Stimulated activated CD4-positive, alpha-beta T cell treated with anti-CD3 and anti-CD28 coated beads, Interleukin-4, amount 100 ng/mL, for 1 hour (primary cell): ENCODE measurements at regions not wholly inside any gene's neighbourhood (a gene's known extent, or its start where the extent isn't known, plus 50 kb on each side); places are given as distances from the start of the nearest gene placed in this dataset.

Source experiments
- DNase-seq: peaks from one replicate; pipeline ENCODE4 v3.0.0-alpha.2; 2020

DNA sequence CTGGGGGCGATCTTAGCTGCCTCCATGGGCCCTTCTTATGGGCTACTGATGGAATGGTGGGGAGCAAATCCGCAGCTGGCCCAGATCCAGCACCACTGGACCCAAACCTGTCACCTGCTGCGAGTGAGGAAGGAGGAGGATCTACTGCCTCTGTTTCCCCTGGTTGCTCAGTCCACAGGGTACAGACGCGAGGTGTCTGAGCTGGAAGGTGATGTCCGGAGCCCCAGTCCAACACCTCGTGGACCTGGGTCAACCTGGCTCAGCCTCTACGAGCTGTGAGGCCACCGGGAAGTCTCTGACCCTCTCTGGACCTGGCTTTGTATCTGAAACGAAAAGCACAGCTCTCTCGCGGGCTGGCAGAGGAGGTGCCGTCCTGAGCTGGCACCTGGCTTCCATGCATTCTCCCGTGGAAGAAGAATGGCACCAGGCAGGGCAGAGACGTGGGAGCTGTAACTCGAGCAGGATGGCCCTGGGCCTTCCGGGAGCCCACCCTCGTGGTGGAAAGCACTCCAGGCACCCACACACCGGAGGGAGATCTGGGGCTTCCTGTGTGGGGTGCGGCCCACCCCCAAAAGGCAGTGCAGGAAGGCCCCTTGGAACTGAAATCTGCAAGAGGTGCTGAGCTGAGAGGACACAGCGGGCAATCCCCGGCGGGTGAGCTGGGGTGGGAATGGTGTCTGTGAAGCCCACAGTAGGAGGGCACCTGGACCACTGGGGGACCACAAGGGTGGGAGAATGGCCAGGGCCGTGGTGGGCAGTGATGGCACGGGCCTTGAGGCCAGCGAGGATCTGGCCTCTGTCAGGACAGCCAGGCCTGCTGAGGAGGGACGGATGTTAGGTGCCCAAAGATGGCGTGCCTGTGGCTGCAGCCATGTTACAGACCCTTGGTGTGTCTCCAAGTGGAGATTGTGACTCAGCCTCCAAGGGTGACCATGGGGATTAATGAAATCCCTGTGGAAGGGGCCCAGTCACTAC, 133.4 kb downstream of the OLFM1 start:
- no peak for DNase-seq

DNA sequence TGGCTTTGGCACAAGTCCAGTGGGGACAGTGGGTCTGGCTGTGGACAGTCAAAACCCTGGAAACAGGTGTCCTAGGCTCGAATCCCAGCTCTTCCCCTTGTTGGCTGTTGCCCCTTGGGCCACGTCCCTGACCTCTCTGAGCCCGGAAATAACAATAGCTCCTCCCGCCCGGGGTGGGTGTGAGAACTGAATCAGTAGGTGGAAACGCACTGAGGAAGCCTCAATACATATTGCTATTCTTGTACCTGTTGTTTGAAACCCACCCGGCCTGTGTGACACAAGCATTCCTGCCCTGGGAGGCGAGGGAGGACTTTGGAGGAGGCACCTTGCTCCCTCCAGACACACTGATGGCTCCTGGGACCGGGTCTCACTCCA, 134.1 kb downstream of the OLFM1 start:
- DNase-seq = no peak

DNA sequence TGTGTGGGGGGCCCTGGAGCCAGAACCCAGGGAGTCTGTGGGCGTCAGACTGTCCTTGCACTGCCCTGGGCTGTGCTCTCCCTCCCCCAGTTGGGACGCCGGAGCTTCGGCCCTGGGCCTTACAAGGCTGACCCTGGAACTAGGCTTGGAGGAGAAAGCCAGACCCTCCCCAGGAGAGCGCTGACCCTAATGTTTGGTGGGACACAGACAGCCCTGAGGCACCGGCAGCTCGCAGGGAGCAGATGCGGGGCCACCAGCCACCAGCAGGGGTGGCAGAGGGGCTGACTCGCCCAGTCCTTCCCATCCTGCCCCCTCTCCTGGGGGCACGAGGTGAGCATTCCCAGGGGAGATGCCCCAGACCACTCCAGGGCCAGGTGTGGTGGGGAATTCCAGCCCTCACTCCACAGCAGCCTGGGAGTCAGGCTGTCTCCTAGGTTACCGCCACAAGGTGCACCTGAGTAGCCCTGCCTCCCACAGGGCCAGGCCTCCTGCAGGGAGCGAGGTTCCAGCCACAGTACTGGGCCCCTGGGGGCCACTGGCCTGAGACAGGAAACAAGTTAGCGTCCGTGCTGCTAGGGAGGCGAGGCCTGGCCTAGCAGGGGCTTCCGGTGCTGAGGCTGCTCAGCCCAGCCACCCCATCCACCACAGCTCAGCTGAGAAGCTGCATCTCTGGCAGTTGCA, 134.6 kb downstream of the OLFM1 start:
- DNase-seq = no peak

DNA sequence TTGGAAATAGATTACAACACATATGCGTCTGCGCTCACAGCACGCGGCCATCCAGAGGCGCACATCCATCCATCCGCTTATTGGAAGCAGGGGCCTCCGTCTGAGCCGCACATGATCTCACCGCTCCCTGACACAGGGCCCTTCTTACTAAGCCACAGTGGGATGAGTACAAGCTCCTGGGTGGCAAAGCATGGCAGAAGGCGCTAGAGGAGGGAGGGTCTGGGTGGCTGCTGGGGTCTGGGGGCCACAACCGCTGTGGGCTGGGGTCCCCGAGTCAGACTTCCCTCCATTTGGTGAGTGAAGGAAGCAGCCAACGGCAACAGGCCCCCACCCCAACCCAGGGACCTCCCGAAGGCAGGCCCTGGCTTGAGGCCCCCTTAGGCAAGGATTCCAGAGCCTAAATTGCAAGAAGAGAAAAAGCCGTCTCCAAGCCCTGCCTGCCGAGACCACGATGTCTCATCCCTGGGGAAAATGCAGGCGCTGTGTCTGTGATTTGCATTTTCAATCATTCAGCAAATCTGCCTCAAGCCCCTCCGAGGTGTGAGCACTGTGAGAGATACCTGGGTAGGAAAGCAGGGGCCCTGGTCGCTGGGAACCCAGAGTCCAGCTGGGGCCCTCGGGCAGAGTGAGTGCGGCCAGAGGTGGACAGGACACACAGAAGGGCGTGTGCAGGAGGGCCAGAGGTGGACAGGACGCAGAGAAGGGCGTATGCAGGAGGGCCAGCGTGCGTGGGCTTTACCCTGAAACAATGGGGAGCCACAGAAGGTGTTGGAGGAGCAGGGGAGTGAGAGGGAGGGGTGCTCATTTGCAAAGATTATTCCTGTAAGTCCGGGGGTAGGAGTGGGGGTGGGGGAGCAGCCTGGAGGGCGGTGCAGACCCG, 135.7 kb downstream of the OLFM1 start:
- DNase-seq = no peak

DNA sequence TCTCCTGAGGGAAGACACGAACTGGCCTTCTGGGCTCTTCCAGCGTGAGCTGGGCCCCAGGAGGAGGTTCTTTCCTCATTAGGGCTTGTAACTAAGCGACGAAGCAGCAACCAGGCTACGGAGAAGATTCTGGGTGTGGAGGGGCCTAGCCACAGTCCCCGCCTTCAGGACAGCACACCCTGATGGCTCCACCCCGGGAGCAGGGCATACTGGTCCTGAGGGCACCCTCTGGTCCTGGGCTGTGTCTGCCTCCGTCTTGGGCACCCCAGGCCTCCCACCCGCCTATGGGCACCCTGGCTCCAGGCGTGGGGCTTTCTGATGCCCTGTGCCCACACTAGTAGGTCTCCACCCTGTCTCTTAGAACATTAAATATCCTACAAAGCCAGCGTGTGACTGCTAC, 136.4 kb downstream of the OLFM1 start:
- no peak for DNase-seq

DNA sequence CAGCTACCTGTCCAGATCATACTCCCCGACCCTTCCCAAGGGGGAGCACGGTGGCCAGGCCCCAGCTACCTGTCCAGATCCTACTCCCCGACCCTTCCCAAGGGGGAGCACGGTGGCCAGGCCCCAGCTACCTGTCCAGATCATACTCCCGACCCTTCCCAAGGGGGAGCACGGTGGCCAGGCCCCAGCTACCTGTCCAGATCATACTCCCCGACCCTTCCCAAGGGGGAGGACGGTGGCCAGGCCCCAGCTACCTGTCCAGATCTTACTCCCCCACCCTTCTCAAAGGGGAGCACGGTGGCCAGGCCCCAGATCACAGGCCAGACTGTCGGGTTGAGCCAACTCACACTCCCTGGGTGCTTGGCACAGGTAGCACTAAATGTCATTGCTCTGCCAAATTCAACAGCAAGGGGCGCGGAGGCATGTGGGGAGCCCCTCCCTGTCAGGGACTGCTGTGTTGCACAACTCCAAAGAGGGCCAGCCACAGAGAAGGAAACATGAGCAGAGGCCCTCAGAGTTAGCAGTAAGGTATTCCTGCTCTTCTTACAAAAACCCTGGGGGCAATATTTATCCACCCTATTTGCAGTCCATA, 136.9 kb downstream of the OLFM1 start:
- no peak for DNase-seq

DNA sequence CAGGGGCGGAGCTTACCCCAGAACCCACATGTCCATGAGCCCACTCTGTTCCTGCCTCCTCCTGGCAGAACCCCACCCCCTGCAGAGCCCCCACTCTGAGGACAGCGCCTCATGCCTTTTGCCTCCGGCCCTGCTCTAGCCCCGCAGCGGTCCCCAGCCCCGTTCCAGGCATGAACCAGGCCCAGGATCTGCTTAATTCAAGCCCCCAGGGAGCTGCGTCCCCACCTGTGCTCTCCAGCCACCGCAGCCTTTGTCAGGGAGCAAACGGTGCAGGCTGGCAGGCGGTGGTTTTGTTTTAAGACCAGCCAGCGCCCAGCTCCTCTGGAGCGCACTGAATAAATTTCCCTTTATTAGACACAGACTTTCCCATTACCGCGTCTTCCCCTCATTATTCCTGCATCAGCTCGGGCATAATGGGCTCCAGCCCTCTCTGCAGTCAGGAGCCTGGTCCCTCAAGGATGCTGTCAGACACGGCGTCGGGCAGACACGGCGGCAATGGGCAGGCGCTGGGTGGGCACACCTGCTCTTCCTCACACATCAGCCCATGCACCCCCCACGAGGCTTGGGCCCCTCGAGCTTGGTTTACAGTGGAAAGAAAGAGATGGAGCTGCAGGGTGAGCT, 137.6 kb downstream of the OLFM1 start:
- DNase-seq = no peak

DNA sequence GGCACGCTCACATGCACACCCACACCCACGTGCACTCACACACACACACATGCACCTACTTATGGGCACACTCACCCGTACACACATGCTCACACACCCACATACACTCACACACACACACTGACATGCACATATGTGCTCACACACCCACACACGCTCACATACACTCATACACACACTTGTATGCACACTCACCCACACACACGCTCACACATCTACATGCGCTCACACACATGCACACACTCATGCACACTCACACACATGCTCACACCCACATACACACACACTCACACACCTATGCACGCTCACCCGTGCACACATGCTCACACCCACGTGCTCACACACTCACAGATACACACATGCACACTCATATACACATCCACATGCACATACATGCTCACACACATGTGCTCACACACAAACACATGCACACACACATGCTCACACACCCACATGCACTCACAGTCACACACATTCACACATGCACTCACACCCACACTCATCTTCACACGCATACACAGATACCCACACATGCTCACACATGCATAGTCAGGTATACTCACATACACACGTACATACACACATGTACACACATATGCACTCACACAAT, 138.3 kb downstream of the OLFM1 start:
- no peak for DNase-seq

DNA sequence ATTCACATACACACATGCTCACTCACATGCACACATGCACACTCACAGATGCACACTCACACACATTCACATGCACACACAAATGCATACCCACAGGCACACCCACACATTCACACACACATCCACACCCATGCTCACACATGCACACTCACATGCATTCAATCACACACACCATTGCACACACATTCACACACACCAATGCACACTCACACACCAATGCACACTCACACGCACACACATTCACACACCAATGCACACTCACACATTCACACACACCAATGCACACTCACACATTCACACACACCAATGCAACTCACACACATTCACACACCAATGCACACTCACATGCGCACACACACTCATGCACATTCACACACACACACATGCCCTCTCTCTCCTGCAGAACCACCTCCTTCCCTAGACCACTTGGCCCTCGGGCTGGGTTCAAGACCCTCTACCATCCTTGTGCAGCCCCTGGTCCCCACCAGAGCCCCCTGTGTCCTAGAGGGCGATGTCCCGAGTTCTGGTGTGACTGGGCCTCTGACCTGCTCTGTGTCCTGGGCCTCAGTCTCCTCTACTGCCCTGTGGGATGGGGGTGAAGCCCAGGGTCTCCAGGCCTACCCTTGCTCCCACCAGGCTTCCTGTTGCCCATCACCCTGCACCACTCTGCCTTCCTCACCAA, 139.0 kb downstream of the OLFM1 start:
- DNase-seq = no peak

DNA sequence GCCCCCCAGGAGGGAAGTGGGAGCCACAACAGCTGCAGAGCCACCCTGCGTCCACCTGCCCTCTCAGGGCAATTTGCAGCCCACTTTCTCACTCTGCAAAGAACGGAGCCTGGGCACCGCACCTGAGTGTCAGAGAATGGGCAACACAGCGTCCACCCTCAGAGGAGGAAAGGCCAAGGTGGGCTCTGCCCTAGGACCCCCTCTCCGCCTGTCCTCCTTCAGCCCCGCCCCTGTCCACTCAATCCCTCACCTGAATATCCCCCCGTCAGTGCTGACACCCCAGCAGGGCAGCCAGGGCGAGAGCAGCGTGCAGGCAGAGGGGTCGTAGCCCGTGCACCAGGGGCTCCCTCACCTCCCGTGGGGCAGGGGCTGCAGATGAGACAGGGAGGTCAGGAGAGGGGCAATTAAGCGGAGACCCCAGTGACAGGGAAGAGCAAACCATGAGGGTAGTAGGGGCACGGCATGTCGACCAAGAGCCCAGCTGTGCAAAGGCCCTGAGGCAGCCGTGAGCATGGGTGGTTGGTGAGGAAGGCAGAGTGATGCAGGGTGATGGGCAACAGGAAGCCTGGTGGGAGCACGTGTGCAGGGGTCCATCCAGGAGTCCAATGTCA, 140.3 kb downstream of the OLFM1 start:
- DNase-seq = no peak

DNA sequence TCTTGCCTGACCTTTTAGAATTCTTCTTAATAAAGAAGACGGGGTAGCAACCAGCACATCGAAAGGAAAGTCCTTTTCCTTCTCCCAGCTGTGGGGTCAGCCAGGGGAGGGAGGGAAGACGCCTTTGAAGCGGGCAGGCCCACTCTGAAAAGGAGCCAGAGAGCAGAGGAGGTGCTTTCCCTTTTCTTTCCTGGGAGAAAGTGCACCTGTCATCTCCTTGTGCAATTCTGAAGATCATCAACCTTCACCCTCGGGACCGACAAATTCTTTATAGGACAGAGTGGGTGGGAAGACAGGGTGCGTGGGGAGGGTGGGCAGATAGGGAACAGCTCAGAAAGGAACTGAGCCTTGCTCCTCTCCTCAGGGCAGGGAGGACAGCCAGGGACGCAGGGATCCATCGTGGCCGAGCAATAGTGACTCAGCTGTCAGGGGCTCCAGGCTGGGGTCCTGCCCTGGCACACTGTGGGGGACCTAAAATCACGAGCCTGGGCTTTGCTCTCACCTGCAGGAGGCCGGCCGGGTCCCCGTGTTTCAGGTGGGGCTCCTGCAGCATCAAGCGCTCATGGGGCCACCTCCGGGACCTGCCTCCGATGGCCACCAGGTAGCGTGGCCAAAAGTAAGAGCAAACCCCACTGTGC, 141.0 kb downstream of the OLFM1 start:
- DNase-seq = no peak

DNA sequence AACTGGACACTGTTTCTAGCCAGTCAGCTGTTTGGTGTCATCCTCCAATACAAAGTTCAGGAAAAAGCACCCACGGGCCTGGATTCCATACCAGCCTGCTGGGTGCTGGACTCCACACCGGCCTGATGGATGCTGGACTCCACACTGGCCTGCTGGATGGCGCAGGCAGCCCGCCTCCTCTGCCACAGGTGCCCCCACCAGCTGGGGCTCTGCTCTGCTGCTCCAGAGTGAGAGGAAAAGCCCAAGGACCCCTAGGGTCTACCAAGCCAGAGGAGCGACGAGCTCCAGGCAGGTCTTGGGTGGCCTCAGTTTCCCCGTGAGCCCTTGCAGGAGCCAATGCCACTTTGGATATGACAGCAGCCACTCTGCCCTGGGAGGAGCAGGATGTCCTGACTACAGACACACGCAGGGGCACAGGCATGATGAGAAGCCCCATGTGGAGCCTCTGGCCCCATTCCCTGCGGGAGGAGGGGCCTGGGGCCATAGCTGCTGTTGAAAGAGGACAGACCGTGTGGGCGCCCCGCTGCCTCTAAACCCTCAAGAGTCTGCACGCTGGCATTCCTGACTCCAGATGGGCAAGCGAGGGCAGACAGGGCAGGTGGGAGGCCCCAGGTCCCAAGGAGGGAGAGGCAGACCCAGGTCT, 141.6 kb downstream of the OLFM1 start:
- DNase-seq = no peak

DNA sequence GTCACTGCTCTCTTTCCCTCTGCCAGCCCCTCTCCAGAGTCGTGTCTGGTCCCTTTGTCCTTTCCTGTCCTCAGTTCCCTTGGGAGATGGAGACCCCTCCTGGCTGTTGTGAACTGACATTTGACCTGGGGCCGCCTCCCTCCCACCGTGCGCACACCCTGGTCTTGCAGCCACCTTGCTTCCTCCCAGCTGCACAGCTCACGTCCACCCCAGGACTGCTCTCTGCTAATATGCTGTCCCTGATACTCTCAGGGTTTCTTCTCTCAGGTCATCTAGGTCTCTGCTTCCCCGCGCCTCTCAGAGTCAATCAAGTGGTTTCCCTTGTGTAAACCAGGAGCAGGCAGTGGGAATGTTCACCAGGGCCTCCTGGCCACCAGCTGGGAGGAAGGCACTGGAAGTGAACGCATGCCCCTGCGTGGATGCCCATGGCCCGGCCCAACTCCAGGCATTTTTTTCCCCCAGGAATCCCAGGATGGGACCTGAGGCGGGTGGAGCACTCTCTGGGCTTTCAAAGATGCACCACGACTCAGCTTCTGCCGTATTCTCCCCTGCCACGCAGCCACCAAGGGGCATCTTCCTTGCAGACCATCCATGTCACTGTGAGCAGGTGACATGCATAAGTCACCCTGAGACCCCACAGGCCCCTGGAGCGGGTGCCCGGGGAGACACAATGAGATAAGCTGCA, 142.4 kb downstream of the OLFM1 start:
- no peak for DNase-seq

DNA sequence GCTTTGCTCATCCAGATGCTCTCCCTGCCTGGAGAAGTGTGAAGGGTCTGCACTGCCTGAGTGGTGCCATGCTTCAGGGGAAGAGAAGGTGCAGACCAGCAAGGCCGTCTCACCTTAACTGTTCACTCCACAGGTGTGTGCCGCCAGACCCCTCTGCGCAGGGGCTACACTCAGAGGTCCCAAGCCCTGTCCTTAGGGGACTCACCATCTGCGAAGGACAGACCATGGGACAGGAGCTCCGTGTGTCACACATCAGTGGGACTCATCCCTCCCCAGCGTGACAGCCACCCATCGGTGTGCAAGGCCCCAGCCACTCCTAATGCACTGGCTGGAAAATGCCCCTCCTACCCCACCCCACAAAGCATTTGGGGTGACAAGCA, 142.9 kb downstream of the OLFM1 start:
- DNase-seq = no peak

DNA sequence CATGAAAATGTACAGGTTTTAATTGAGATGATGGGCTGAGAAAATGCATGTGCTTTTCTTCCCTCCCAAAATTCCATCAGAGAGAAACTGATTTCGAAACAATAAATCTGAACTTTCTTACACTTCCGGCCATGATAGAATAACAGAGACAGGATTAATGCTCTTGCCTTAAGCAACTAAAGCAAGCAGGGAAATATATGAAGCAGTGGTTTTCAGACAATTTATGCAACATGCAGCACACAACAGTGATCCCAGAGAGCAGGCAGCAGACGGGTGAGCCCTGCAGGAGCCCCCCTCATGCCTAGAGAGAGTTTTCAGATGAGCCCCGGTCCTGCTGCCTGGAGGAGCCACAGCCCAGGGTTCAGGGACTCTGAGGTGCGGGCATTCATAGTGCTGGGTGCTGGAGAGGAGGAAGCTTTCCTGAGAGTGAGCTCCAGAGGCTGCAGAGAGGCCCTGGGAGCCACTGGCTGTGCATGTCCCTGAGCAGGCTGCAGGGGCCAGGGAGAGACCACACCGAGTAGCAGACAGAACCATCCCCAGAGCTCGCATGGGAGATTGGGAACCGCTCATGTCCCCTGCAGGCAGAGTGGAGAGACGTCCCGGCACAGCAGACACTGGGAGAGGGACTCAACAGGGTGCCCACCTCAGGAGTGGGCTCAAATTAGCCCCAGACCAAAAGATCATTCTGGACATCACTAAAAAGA, 143.5 kb downstream of the OLFM1 start:
- no peak for DNase-seq

DNA sequence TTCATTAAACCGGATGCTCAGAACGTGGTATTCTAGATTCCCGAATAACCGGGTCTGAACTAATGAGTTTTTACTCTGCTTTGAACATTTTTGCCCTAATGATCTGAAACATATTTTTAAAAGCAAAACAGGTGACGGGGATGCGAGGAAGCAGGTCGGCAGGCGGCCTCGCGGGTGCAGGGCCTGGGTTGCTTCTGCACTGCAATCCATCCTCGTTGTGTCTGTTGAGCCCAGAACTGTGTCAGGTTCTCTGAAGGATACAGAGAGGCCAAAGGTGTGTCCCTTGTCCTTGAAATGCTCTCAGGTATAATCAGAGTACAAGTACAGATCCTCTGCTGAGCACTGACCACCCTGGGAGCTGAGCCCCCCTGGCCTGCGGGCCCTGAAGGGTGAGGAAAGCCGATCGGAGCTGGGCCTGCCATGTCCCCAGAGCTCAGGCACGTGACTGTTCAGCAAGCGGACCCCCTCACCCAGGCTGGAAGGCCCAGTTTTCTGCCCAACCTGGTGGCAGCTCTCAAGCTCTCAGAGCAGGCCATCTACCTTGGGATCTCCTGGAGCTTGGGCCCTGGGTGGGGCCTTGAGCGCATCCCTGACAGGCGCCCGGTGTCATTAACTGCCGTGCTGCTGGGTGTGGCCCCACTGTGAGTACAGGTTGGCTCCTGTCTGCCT, 151.8 kb downstream of the OLFM1 start:
- no peak for DNase-seq

DNA sequence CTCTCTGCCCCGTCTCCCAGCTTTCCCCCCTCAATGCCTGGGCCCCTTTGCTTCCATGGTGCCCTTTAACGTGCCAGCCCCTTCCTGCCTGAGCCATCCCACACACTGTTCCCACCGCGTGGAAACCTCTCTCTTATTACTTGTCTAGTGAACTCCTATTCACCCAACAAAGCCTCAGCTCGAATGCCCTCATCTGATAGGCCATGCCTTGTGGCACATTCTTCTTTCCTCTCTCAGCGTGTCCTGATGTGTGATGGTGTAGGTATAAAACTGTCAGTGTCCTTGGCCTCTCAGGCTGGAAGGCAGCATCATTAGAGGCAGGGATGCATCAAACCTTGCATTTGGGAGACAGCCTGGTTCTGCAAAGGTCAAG, 152.3 kb downstream of the OLFM1 start:
- no peak for DNase-seq

DNA sequence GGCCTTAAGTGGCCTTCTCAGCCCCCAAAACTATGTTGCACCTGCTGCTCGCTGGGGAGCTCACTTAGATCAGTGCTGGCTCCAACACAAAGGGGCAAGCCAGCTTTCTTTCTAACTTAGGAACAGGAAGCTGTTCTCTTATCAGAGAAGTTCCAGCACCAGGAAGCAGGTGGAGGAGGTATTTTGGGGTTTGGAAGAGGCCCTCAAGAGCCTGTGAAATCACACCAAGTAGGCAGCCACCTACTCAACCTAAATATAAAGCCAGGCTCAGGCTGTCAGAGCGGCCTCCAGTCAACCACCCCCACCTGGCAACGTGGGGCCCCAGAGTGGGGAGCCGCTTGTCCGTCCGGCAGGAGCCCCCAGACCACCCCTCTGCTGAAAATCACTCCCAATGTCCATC, 152.8 kb downstream of the OLFM1 start:
- DNase-seq = no peak
